ENCODE measurements at regions not wholly inside any gene's neighbourhood (a gene's known extent, or its start where the extent isn't known, plus 50 kb on each side); places are given as distances from the start of the nearest gene placed in this dataset.

DNA sequence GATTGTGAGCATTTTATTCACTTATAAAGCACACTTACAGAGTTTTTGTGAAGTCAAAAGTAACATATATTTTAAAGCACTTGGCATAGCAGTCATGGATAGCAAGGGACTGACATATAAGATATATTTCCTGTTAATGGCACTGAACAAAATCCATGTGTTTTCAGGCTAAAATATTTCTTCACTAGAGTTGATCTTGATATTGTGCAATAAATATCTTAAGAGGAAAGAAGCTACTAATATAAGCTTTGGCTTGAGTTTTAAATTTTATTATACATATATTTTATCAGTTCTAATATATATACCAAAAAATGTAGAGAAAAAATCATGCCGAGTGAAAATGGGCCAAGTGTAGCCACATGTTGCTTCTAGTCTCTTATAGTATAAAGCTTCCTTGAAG lies 189.7 kb upstream of the DPP10 start:
- TF ChIP-seq, protein P1, sequence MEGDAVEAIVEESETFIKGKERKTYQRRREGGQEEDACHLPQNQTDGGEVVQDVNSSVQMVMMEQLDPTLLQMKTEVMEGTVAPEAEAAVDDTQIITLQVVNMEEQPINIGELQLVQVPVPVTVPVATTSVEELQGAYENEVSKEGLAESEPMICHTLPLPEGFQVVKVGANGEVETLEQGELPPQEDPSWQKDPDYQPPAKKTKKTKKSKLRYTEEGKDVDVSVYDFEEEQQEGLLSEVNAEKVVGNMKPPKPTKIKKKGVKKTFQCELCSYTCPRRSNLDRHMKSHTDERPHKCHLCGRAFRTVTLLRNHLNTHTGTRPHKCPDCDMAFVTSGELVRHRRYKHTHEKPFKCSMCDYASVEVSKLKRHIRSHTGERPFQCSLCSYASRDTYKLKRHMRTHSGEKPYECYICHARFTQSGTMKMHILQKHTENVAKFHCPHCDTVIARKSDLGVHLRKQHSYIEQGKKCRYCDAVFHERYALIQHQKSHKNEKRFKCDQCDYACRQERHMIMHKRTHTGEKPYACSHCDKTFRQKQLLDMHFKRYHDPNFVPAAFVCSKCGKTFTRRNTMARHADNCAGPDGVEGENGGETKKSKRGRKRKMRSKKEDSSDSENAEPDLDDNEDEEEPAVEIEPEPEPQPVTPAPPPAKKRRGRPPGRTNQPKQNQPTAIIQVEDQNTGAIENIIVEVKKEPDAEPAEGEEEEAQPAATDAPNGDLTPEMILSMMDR (IDR thresholded peaks at IDR 0.05; ENCODE audit: low read depth, low read length) = no peak
- TF ChIP-seq EZH2phosphoT487 (IDR thresholded peaks at IDR 0.05; ENCODE audit: low read depth) = no peak

Data from OCI-LY3 (cell line).